Smooth muscle cell (in vitro differentiated cells): ENCODE measurements at regions not wholly inside any gene's neighbourhood (a gene's known extent, or its start where the extent isn't known, plus 50 kb on each side); places are given as distances from the start of the nearest gene placed in this dataset.

ENCODE experiments used
- DNase-seq: peaks from one replicate; lab custom pipeline; 2025; ENCODE audit not compliant: unreplicated experiment; lab: John Stamatoyannopoulos, UW
- H2AFZ ChIP-seq: fragments of 200-600 bp; sonication (generic); 2 replicates; pipeline ENCODE4 v1.6.0; 2016; ENCODE audit warnings: antibody characterized with exemption, low read depth, mild to moderate bottlenecking
- H3F3A ChIP-seq: fragments of 200-600 bp; sonication (generic); 2 replicates; pipeline ENCODE4 v1.6.0; 2017; ENCODE audit warnings: antibody characterized with exemption, low read depth
- H3K27ac ChIP-seq: fragments of 200-600 bp; sonication (generic); 2 replicates; pipeline ENCODE4 v1.5.1; 2016; ENCODE audit warnings: low read depth, mild to moderate bottlenecking
- H3K27me3 ChIP-seq: fragments of 200-600 bp; sonication (generic); 2 replicates; pipeline ENCODE4 v1.6.1; 2016; ENCODE audit warnings: low read depth, mild to moderate bottlenecking
- H3K36me3 ChIP-seq: fragments of 200-600 bp; sonication (generic); 2 replicates; pipeline ENCODE4 v1.5.1; 2016; ENCODE audit warnings: low read depth
- H3K4me1 ChIP-seq: fragments of 200-600 bp; sonication (generic); 2 replicates; pipeline ENCODE4 v1.5.1; 2016; ENCODE audit warnings: low read depth
- H3K4me2 ChIP-seq: fragments of 200-600 bp; sonication (generic); 2 replicates; pipeline ENCODE4 v1.6.0; 2016; ENCODE audit warnings: mild to moderate bottlenecking
- H3K4me3 ChIP-seq: fragments of 200-600 bp; sonication (generic); 2 replicates; pipeline ENCODE4 v1.5.1; 2016; ENCODE audit warnings: mild to moderate bottlenecking
- H3K79me2 ChIP-seq: fragments of 200-600 bp; sonication (generic); 2 replicates; pipeline ENCODE4 v1.6.0; 2016; ENCODE audit warnings: low read depth, mild to moderate bottlenecking
- H3K9ac ChIP-seq: fragments of 200-600 bp; sonication (generic); 2 replicates; pipeline ENCODE4 v1.6.0; 2016; ENCODE audit warnings: low read depth
- H3K9me3 ChIP-seq: fragments of 200-600 bp; sonication (generic); replicated peaks from 2 replicates; pipeline ENCODE4 v1.5.1; 2016; ENCODE audit warnings: low read depth
- H4K20me1 ChIP-seq: fragments of 200-600 bp; sonication (generic); 2 replicates; pipeline ENCODE4 v1.6.0; 2016; ENCODE audit warnings: low read depth
- WGBS: methylation state at CpG from one replicate; pipeline ENCODE4 v1.1.7; 2016; ENCODE audit warnings: low lambda C conversion rate; 5-methylcytosine and 5-hydroxymethylcytosine counted together
- TF ChIP-seq, protein P1 (sequence below): fragments of 200-600 bp; sonication (generic); IDR thresholded peaks from 2 replicates; pipeline ENCODE4 v1.5.1; 2017; ENCODE audit warnings: borderline replicate concordance, mild to moderate bottlenecking, antibody characterized with exemption; ENCODE audit not compliant: insufficient read depth, poor library complexity, severe bottlenecking

DNA sequence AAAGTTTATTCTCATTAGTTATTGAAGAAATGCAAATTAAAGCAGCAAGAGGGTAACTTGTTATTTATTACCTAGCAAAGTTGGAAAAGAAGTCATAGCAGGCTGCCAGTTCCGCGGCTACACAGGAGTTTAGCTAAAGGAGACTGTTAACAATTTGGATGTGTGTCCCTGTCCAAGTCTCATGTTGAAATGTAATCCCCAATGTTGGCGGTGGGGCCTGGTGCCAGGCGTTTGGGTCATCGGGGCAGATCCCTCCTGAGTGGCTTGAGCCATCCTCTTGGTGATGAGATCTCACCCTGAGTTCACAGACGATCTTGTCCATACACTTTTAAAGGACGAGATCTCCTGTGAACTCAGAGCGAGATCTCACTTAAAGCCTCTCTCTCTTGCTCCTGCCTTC, 608.3 kb downstream of the SH2D4B start:
- Histone ChIP-seq H3K4me2 (no peak overlapping the region), H3K27ac (no peak overlapping the region), H2AFZ (no peak overlapping the region), H3K4me1 (no peaks in the 10 kb centered on the region), H4K20me1 (no peaks in the 10 kb centered on the region), H3K9me3 (no peaks in the 10 kb centered on the region), H3K9ac (no peak overlapping the region), H3K79me2 (no peaks in the 10 kb centered on the region), H3K27me3 (no peaks in the 10 kb centered on the region), H3K4me3 (no peak overlapping the region), H3F3A (no peaks in the 10 kb centered on the region), H3K36me3 (no peaks in the 10 kb centered on the region)
- TF ChIP-seq, protein P1, sequence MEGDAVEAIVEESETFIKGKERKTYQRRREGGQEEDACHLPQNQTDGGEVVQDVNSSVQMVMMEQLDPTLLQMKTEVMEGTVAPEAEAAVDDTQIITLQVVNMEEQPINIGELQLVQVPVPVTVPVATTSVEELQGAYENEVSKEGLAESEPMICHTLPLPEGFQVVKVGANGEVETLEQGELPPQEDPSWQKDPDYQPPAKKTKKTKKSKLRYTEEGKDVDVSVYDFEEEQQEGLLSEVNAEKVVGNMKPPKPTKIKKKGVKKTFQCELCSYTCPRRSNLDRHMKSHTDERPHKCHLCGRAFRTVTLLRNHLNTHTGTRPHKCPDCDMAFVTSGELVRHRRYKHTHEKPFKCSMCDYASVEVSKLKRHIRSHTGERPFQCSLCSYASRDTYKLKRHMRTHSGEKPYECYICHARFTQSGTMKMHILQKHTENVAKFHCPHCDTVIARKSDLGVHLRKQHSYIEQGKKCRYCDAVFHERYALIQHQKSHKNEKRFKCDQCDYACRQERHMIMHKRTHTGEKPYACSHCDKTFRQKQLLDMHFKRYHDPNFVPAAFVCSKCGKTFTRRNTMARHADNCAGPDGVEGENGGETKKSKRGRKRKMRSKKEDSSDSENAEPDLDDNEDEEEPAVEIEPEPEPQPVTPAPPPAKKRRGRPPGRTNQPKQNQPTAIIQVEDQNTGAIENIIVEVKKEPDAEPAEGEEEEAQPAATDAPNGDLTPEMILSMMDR: no peak
- WGBS: 93% methylated on average over 8 of the region's 8 CpGs
- no peak for DNase-seq

DNA sequence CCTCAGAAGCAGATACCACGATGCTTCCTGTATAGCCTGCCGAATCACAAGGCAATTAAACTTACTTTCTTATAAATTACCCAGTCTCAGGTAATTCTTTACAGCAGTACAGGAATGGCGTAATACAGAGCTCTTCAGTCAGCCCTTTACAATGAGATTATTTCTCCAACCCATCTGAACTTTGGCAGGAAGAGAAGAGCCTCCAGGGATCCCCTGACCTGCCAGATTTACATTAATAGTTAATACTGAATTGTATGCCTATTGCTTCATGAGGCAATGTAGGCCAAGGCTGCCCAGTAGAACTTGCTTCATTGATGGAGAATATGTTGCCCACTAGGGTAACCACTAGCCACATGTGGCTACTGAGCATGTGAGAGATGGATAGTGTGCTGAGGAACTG, 608.7 kb downstream of the SH2D4B start:
- no peaks in the 10 kb centered on the region for H3K36me3 ChIP-seq
- DNase-seq: no peak
- no peak overlapping the region for H3K4me3 ChIP-seq
- no peaks in the 10 kb centered on the region for H3K9me3 ChIP-seq
- no peaks in the 10 kb centered on the region for H3F3A ChIP-seq
- H3K27ac ChIP-seq: no peak overlapping the region
- WGBS: 94% methylated on average over 3 of the region's 3 CpGs
- H3K9ac ChIP-seq: no peak overlapping the region
- no peaks in the 10 kb centered on the region for H3K27me3 ChIP-seq
- H4K20me1 ChIP-seq: no peaks in the 10 kb centered on the region
- no peaks in the 10 kb centered on the region for H3K4me1 ChIP-seq
- H3K4me2 ChIP-seq: no peak overlapping the region
- H2AFZ ChIP-seq: no peak overlapping the region
- TF ChIP-seq, protein P1: no peak
- H3K79me2 ChIP-seq: no peaks in the 10 kb centered on the region

DNA sequence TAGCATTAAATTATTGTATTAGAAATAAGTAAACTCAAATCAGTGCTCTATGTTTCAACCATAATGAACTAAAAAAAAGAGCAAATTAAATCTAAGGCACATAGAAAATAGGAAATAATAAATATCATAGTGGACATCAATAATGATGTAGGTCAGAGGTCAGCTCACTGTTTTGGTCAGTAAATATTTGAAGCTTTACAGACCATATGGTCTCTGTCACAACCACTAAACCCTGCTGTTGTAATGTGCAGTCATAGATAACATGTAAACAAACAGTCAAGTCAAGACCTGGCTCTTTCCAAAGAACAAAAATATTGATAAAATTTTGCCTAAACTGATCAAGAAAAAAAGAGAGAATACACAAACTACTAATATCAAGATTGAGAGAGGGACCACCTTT, 615.0 kb downstream of the SH2D4B start:
- H4K20me1 ChIP-seq: no peaks in the 10 kb centered on the region
- H3K79me2 ChIP-seq: no peaks in the 10 kb centered on the region
- no peaks in the 10 kb centered on the region for H3K9me3 ChIP-seq
- H3K4me1 ChIP-seq: no peaks in the 10 kb centered on the region
- peaks cover 7% of the 10 kb centered on the region for H3K27me3 ChIP-seq
- H3K4me2 ChIP-seq: no peak overlapping the region
- H3F3A ChIP-seq: no peaks in the 10 kb centered on the region
- DNase-seq: no peak
- H3K27ac ChIP-seq: no peak overlapping the region
- H3K4me3 ChIP-seq: no peak overlapping the region
- no peak overlapping the region for H2AFZ ChIP-seq
- no peaks in the 10 kb centered on the region for H3K36me3 ChIP-seq
- no peak overlapping the region for H3K9ac ChIP-seq
- TF ChIP-seq, protein P1: no peak

DNA sequence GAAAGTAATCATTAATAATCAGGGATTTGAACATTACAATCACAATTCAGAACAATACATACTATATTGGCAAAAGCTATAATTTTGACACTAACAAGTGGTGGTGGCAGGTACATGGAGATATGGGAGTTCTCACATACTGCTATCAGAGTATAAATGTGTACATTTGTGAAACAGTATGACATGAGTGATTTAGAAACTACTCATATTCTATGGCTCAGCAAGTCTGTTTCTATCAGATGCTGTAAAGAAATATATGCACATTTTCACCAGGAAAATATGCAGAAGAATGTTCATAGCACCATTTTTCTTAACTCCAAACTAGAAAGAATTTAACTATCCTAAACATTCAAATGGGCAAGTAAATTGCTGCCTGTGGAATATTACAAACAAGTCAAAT, 620.0 kb downstream of the SH2D4B start:
- TF ChIP-seq, protein P1: no peak

More for the DNA sequence above, 620.0 kb downstream of the SH2D4B start:
- Histone ChIP-seq H3K4me2 (no peak overlapping the region), H3K4me1 (no peaks in the 10 kb centered on the region), H3K9me3 (no peaks in the 10 kb centered on the region), H3K79me2 (no peaks in the 10 kb centered on the region), H3K4me3 (no peak overlapping the region), H3K9ac (no peak overlapping the region), H3F3A (no peaks in the 10 kb centered on the region), H3K36me3 (no peaks in the 10 kb centered on the region), H4K20me1 (no peaks in the 10 kb centered on the region), H2AFZ (no peak overlapping the region), H3K27me3 (peaks cover 7% of the 10 kb centered on the region), H3K27ac (no peak overlapping the region)
- DNase-seq: no peak
